DMS53 (cell line): ENCODE measurements at regions not wholly inside any gene's neighbourhood (a gene's known extent, or its start where the extent isn't known, plus 50 kb on each side); places are given as distances from the start of the nearest gene placed in this dataset.

Experiments used
- DNase-seq: peaks from one replicate; lab custom pipeline; 2025; lab: John Stamatoyannopoulos, UW

DNA sequence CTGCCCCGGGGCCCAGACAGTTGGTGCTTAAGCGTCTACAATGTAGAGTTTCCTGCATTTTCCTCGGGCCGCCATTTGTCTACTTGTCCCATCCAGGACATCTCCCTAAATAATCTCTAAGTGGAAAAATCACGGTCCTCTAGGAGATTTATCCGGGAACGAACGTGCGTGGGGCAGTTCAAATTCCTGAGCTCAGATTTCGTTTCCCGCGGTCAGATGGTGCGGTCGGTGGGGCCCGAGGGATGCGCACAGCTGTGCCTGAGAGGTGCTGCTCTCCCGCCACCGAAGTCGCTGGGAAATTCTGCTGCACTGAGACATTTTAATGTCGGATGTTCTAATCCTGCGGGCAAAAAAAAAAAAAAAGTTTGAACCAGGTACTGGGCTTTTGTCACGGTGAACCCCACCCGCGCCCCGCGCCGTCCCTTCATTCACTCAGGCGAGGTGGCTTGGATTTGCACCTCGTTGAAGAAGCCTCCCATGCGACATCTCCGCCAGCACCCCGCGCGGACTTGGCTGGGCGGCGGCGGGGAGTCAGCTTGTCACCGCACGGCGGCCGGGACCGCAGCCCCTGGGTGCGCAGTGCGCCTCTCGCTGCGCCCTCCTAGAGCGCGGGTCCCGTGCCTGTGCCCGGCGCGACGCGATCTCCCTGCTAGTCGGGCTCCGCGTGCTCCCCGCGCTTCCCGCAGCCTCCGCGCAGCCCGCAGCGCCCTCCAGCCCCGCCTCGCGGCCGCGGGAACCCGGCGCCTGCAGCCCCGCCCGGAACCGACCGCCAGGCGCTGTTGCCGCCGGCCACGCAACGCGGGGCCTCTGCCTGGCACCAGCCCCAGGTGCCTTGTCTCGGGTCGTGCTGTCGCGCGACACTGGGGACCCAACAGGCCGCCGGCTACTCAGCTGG lies 191.9 kb upstream of the TCF4 start:
- peak; percentile 58 for DNase-seq

DNA sequence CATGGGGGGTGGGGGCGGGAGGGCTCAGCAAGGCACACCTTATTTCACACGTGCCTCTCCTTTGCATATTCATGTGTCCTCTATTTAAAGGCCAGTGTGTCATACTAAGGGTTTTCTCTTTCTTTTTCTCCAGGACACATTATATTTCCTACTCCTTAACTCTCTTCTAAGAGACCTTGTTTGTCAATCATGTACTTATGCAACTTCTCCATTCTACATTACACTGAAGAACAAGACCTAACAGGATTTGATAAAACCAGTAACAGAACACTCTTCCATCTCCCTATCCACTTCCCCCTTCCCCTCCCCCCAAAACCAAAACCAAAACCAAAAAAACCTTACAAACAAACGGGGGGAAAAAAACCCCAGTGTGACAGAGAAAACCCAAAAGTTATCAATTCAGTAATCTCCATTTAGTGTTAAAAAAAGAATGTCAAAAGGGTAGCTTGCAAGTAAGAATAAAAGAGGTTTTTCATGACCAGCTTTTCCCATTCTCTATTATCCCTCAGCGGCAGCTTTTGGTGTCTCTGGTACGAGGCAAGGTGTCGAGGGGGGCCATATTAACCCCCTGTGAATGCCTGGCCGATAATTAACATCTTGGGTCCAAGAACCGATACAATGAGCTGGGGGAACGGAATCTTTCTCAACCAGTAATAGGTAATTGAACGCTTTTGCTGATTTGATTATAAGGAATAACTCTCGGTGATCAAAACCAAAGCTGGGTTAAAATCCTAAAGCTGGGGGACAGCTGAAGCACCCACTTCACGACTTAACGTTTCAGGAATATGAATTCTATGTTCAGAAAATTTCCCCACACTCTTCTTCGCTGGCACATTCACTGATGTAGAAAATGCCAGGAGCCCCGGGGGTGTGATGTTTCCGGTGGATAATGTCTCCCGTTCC lies 191.0 kb upstream of the TCF4 start:
- DNase-seq: no peak

DNA sequence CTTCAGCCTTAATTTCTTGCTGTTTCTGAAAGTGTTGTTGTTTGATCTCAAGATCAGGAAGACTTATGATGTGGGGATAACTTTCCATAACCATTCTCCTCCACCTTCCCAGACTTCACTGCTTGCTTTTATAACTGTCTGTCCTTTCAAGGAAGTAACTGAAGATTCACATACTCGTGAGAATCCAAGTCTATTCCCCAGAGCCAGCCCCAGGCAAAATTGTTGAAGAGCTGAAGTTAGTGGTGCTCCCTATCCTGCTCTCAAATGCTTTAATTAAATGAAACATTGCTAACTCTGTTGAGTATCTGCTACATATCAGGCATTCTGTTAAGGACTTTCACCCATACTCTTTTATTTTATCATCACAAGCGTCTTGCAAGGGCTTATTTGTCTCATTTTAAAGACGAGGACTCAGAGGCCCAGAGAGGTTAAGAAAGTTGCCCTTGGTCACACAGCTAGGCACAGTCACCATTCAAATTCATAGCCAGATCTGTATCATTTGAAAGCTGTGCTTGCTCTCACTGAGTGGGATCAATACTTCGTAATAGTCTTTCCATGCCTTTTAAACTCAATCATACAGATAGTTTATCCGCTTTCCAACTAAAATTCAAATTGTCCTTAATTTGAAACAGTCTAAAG lies 189.8 kb upstream of the TCF4 start:
- DNase-seq: no peak

DNA sequence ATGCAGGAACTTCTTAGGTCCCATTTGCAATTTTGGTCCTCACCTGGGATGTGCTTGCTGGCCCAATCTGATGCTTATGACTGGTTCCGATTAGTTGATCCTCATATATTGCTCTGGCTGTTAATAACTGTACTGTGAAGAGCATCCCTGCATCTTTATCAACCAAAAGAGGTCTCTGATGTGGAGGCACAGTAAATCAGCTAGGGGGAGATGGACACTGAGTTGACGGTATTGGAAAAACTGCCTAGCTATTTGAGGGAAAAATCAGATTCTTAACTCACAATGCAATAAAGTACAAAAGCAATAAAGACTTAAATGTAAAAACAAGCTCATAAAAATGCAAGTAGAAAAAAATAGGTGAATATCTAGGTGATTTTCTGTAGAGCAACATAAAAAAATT lies 188.0 kb upstream of the TCF4 start:
- DNase-seq: no peak

DNA sequence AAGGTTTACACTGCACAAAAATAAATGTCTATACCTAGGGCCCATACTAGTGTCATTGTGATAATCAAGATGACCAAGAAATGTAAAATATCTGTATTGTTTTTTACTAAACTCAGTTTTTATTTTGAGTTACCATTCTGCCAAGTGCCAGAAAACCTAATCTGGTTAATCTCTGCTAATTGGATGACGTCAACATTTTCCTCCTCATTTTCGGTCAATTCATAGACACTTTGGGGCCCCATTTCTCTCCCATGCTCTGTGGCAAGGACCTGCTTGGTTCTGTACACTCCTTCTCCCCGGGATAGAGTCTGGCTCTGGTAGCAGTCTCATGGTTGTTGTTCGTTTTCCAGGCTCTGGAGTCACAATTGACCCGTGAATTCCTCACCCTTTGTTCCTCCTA lies 186.5 kb upstream of the TCF4 start:
- no peak for DNase-seq

DNA sequence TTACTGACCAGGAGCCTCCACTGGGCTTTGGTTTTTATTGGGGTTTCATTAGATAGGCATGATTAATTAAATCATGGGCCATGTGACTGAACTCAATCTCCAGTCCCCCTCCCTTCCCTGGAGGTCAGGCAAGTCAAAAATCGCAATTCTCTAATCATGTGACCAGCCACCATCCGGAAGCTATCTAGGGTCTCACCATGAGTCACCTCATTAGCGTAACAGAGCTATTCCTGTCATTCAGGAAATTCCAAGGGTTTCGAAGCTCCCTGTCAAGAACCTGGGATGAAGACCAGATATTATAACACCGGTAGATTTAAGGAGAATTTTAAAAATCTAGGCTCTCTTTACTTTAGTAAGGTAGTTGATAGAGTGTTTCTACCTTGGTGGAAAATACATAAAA lies 180.3 kb upstream of the TCF4 start:
- no peak for DNase-seq

DNA sequence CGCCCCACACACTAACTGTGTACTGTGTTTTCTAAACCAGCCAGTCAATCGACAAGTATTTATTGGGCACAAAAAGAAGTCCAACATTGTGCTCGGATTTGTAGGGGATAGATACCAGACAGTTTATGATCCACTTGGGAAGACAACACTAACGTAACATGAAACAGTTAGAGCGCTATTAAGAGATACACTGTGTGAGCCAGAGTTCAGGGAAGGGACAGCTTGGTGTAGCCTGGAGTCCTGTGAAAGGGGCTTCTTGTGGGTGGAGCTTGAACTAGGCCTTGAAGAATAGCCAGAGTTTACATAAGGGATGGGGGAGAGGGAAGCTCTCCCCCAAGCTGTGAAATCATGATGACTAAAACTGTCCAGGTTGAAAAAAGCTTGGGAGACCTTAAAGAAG lies 176.4 kb upstream of the TCF4 start:
- no peak for DNase-seq

DNA sequence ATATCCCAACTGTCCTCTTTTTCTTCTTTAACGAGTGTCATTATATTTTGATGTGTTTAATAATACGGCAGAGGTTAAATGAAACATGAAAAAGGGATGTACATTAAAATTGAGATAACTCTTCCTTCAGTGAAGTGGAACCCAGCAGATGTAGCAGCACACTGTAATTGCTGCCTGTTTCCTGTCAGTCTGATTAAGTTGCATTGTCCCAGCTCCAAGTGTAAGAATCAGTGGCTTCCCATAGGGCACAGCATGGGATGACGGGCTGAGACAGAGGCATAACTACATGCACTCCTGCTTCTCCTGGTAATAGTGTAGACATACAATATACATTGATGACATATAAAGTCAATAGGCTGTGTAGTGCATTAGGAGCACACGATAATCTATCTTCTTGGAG lies 175.8 kb upstream of the TCF4 start:
- peak; percentile 12 for DNase-seq

DNA sequence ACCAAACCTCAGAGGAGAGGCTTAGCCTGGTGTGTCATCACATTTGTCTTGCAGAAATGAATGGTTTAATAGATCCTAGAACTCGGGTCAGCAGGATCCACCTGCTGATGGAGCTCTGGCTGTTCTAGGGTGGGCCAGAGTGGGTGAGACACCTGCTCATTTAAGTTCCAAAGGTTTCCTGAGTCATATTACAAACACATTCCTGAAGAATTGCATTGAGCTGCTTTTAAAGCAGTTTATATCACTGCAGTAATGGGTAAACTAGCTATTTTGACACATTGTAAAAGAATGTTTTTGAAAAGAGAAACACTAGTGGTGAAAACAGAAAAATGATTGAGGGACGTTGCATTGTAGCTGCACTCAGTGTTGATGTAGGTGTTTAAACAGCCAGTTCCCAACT lies 175.3 kb upstream of the TCF4 start:
- DNase-seq: peak; percentile 61

DNA sequence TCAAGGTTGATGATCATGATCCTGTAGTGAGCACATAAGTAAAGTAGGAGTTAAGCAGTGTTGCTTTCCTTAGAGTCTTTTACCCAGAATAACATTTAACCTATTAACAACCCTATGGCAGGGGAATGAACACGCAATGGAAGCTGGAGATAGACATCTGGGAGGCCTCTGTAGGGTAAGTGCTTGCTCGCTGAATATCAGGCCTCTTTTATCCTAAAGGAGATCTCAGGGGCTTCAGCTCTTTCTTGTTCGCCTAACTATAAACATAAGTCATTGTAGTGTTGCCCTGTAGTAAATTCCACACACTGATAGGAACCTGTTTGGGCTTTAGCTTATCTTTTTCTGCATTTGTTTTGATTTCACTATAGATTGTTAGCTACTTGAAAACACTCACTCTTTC lies 174.4 kb upstream of the TCF4 start:
- no peak for DNase-seq

DNA sequence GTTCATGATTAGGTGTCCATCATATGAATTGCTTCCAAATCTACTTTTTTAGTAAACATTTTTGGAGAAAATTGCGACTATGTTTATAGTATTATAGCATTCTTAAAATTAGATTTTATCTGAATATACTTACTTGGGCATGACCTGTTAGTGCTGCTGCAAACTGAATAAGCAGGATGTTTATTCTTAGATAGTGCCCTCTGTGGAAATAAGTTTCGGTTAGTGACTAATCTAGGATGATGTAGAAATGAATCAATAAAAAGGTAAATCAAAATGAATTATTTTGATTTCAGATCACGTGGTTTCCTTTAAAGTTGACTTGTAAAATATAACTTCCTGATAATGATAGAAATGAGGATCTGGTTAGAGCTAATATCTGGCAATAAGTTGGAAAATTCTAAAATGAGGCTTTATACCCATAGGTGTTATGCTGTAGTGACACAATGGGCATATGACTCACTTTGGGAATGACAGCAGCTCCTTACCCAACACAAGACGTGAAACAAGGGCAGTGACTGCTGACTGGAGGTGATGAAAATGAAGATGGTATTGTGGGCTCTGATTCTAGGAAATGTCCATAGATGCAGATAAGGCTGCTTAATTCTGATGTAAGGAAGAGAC lies 165.8 kb upstream of the TCF4 start:
- DNase-seq: no peak

DNA sequence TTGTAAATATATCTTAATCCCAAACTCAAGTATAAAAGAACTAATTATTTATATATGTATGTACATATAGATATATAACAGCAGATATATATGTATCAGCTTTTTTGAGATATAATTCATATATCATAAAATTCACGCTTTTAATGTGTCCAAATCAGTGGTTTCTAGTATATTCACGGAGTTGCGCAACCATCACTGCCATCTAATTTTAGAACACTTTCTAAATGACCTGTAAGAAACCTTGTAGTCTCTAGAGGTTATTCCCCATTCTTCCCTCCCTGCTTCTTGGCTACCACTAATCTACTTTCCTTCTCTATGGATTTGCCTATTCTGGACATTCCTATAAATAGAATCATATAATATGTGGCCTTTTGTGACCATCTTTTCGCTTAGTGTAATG lies 163.5 kb upstream of the TCF4 start:
- DNase-seq: no peak

DNA sequence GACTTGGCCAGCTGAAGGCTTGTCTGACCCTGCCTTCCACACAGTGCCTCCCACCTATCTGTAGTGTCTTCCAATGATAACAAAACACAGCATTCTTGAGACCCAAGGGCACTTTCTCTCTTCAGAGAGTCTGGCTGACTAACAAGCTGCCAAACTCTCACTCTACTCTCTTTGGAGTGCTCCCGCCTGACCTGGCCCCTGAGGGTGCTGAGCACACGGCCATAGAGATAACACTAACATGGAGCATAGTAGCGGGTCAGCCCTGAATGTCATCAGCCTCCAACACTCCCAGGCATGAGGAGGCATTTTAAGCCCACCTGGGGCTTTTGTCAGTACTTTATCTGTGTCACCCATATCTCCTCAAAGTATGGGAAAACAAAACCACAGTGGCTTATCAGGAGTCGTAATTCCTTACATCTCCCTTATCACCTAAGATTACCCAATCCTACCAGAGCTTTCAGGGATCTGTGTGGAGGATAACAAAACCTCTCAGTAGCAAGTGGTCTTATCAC lies 160.3 kb upstream of the TCF4 start:
- DNase-seq: no peak

DNA sequence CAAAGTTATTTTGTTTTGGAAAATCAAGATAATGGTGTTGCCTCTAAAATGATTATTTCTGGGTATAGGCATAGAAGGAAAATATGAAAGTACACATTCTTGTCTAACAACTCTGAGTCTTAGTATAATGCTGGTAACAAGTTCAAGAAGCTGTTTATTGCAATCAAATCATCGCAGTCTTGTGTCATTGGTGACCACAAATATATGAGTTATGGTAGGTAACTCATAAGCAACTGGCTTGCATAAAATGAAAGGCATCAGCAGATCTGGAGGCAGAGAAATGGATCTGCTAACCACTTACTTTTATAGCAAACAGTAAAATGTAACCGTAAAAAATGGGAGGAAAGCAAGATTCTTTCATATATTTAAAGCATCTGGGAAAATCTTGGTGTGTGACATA lies 156.2 kb upstream of the TCF4 start:
- DNase-seq: no peak

DNA sequence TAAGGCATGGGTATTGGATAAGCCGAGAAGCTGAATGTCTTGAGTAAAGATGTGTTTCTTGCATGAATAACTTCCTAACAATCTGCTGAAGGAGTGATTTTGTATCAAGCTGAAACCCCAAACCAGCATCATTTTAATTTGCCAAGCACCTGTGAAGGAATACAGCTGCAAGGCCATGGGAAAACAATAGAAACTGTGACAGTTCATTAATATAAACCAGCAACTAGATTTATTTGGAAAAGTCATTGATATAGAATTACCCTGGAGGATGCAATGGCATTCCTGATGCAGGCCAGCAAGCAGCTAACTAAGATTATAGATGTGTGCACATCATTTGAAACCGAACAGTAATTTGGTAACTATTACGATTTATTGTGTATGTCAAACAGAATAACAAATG lies 155.7 kb upstream of the TCF4 start:
- DNase-seq: no peak

DNA sequence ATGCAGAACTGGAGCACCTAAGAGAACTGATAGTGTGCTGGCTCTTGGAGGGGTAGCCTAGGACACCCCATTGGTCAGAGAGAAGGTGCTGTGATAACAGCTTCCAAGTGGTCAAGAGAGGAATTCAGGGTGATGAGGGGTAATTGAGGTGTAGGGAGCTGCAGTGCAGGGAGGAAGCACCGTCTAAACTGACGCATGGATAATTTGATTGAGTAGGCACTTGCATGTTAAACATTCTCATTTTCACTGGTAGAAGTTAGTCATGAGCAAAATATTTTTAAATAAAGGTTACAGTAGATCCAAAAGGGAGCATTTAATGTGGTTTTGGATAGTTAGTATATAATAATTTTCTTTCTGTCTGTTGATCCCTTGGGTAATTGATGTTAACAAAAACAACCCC lies 155.1 kb upstream of the TCF4 start:
- no peak for DNase-seq

DNA sequence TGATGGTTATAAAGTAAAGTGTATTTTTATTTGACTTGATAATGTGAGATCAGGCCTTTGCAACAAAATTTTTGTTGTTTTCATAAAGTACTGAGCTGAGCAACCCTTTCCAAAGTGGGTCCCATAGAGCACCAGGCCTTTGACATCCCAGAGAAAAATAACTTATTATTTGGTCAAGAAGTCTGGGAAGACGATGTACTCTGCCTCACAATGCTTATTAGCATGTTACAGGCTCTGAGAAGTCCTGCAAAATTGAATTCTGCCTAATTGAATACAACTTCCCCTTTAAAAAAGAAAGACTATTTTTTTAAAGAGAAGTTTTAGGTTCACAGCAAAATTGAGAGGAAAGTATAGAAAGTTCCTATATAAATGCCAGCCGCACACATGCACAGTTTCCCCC lies 151.5 kb upstream of the TCF4 start:
- no peak for DNase-seq

DNA sequence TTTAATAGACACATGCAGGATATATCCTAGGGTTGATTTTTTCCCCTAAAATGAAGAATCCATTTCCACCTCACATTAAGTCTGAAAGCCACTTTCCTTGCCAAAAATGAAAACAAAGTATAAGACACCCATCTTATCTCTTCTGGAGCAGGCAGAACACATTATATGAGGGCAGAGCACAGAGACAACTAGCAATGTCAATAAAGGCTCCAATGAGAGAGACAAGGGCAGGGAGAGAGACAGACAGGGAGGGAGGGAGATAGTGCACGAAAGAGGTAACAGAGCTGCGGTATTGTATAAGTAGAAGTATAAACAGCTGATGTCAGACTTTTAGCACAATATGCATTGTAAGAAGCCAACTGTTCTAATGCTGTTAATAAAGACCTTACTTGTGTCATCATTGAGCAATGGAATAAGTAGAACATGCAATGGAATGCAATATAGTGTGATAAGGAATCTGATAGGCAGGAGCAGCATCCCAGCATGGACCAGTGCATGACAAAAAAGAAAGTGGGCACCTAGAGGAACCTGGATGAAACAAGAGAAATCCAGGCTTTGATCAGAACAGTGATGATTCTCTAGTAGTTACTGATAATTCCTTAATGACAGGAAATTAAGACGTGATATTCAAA lies 150.6 kb upstream of the TCF4 start:
- no peak for DNase-seq

DNA sequence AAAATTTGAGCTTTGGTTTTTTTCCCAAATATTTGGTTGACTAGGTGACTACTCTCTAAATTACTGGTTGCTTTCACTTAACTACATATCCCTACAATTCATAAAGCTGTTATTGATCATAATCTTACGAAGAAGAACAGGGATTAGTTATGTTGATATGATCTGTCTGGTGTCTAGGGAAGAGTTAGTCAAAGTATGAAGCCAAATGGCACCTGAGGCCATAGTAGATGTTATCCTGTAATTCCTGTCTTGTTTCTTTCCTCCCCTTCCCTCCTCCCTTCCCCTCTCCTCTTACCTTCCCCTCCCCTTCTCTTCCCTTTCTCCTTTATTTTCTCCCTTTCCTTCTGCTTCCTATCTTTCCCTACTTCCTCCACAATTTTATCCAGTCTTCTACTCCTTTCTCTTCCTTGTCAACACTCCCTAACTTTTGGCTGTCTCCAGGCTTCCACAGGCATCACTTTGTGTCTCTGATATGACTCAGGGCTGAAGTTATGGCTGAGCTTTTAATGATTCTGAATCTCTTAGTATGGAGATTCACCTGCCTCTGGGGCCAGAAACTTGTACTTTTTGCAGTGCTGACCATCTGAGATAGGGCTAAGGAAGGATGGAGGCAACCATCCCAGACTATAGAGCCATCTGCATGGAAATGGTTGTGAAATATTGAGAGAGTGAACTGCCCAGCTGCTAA lies 149.9 kb upstream of the TCF4 start:
- no peak for DNase-seq

DNA sequence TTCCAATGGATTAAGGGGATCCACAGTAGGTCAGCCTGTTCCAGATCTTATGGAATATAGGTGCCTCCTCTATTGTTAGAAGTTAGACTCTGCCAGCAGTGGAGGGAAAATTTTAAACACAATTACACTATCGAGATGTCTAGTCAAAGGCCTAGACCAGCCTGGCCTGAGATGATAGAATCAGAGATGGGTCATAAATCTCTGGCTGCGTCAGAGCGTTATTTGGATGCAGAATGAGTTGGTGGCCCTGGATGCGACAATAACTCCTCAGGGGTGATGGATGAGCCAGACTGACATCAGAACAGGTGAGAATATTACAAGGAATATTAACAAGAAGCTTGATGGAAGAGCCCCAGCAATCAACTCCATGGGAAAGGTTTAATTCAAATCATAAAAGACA lies 149.3 kb upstream of the TCF4 start:
- DNase-seq: no peak

DNA sequence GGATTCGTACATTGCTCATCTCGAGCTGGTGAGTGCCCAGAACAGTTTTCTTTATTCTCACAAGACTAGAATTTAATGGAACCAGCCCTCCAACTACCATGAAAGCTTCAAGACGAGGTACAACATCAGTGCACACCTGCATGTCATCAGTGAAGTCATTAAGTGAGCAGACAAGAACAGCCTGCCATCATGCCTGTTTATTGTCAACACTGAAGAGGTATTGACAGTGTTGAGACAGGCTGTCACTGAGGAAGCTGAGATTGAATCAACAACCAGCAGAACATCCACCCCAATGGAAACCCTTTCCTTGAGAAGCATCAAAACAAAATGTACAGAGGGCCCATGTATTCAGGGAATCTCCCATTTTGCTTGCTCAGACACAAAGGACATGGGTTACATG lies 148.0 kb upstream of the TCF4 start:
- no peak for DNase-seq
